ENCODE measurements at regions not wholly inside any gene's neighbourhood (a gene's known extent, or its start where the extent isn't known, plus 50 kb on each side); places are given as distances from the start of the nearest gene placed in this dataset.
A peak's percentile ranks its signal among the peaks of the same experiment; 100 is the strongest.

GRCh38 chr9:105911104-105911911 lies 217.0 kb downstream of the TMEM38B start:
- no peaks in the 10 kb centered on the region for H3K9me3 Mint-ChIP-seq
- no peak overlapping the region for H3K27ac Mint-ChIP-seq
- H3K27me3 Mint-ChIP-seq = peaks cover 0 to 2% of the 10 kb centered on the region in 2 donors
- no peak overlapping the region for H3K4me3 Mint-ChIP-seq
- DNase-seq (ENCODE audit: low spot score) (no peak), ATAC-seq (no peak)
- no peaks in the 10 kb centered on the region for H3K4me1 Mint-ChIP-seq (ENCODE audit: low read depth in 2 of 2)
- no peaks in the 10 kb centered on the region for H3K36me3 Mint-ChIP-seq

DNA sequence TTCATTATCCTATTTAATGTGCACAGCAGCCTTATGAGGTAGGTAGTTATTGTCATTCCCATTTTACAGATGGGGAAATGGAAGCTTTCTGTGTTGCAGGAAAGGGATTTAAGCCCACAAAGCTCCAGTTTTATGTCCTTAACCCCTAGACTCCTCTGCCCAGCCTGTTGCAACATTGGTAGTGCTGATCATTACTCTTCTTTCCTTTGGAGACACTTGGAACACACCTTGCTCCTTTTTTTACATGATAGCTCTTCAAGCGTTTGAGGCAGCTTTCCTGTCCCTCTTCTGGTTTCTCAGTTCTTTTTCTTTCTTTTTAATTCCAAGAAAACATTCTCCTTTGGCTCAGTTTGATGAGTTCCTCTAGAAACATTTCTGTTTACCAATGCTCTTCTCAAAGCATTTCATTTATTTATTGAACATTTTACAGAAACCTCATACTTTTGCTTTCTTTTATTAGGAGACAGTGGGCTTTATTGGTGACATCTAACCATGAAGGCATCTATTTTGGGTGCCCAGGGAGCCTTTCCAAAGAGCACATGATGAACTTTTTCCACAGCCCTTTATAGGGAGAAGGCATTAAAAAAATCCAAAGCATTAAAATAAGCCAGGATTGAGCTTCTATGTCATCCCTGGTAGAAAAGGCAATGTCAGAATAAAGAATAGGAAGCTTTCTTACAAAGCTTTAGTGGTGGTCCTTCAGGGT lies 218.0 kb downstream of the TMEM38B start:
- Mint-ChIP-seq H3K36me3 (no peaks in the 10 kb centered on the region), H3K9me3 (no peaks in the 10 kb centered on the region), H3K4me3 (no peak overlapping the region), H3K27me3 (peaks cover 0 to 2% of the 10 kb centered on the region in 2 donors), H3K4me1 (ENCODE audit: low read depth in 2 of 2) (no peaks in the 10 kb centered on the region), H3K27ac (no peak overlapping the region)
- DNase-seq (ENCODE audit: low spot score) (no peak), ATAC-seq (no peak)

- Mint-ChIP-seq H3K27me3 (peaks cover 0 to 2% of the 10 kb centered on the region in 2 donors), H3K27ac (no peak overlapping the region), H3K36me3 (no peaks in the 10 kb centered on the region), H3K4me1 (ENCODE audit: low read depth in 2 of 2) (no peaks in the 10 kb centered on the region), H3K9me3 (no peaks in the 10 kb centered on the region), H3K4me3 (no peak overlapping the region)
- ATAC-seq = no peak
- no peak for DNase-seq (ENCODE audit: low spot score)
Observed at GRCh38 chr9:105912863-105913516, 218.6 kb downstream of the TMEM38B start.

DNA sequence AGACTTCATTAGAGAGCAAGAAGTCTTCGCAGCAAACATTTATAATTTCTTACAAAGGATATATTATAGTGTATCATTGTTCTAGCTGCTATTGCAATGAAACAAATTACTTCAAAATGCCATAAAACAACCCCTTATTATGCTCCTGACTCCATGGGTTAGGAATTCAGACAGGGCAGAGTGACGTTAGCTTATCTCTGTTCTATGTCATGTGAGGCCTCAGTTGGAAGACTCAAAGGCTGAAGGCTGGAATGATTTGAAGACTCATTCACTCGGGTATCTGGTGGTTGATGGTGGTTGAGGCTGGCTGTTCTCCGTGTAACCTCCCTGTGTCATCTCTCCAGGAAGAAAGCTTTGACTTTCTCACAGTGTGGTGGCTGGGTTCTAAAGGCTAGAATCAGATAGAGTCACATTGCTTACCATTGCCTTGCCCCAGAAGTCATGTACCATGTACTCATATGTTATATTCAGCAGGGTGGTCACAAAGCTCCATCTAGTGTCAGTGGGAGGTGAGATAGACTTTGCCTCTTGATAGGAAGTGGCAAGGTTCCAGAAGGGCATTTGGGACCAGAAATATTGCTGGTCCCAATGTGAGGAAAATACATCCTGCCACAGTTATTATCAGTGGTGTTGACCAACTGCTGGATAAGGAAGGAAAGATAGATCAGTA lies 226.9 kb downstream of the TMEM38B start:
- Mint-ChIP-seq H3K4me3 (no peak overlapping the region), H3K9me3 (peaks cover 5% of the 10 kb centered on the region), H3K36me3 (no peaks in the 10 kb centered on the region), H3K27me3 (peaks cover 4% of the 10 kb centered on the region in 2 donors), H3K27ac (no peak overlapping the region), H3K4me1 (ENCODE audit: low read depth in 2 of 2) (no peaks in the 10 kb centered on the region)
- no peak for ATAC-seq
- no peak for DNase-seq (ENCODE audit: low spot score)

DNA sequence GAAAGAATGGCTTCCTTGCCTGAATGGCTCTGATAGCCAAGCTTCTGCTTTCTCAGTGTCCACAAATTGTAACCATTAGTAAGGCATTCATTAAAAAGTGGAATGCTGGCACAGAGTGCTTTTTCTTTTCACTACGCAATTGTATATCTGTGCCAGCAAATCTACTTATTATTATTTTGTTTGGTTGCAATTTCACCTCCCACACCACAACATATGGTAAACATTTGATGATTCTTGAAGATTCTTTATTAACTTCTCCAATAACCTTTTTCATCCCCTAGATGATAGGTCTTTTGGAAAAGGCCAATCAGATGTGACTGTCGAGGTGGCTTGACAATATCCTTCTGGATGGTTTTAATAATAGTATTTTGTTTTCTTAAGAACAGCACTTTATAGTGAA lies 234.1 kb downstream of the TMEM38B start:
- H3K4me1 Mint-ChIP-seq (ENCODE audit: low read depth in 2 of 2) = no peaks in the 10 kb centered on the region
- DNase-seq (ENCODE audit: low spot score) = no peak
- H3K4me3 Mint-ChIP-seq = no peak overlapping the region
- no peak overlapping the region for H3K27ac Mint-ChIP-seq
- H3K9me3 Mint-ChIP-seq = peaks cover 5% of the 10 kb centered on the region
- peaks cover 4% of the 10 kb centered on the region for H3K36me3 Mint-ChIP-seq
- ATAC-seq = no peak
- peaks cover 9 to 12% of the 10 kb centered on the region in 2 donors for H3K27me3 Mint-ChIP-seq

DNA sequence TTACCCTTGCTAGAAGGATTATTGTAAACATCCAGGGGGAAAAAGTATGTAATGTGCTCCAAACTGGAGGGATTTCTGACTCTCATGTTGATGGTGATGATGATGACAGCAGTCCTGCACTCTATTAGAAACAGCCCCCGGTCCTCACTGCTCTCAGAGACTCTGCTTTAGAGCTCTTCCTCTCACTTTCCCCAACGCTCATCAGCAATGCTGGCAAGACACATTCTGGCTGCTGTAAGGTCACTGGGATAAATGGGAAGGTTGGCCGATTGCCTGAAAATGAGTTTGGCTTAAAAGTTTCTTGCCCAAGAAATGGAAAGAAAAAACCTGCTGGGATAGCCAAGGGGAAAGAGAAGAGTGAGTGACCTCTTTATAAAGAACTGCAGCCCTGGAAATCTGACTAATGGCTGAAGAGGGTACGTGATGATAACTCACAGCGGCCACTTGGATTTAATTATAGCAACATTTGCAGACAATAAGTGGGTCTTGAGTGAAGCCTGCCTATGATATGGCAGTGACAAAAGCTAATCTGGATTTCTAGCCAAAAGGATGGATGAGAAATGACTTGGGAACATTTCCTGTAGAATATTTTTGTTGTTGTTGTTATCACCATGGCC lies 235.8 kb downstream of the TMEM38B start:
- H3K4me3 Mint-ChIP-seq = no peak overlapping the region
- no peak overlapping the region for H3K27ac Mint-ChIP-seq
- DNase-seq (ENCODE audit: low spot score) (no peak), ATAC-seq (no peak)
- H3K9me3 Mint-ChIP-seq = peaks cover 9% of the 10 kb centered on the region
- peaks cover 11 to 12% of the 10 kb centered on the region in 2 donors for H3K27me3 Mint-ChIP-seq
- H3K4me1 Mint-ChIP-seq (ENCODE audit: low read depth in 2 of 2) = no peaks in the 10 kb centered on the region
- H3K36me3 Mint-ChIP-seq = peaks cover 4% of the 10 kb centered on the region

DNA sequence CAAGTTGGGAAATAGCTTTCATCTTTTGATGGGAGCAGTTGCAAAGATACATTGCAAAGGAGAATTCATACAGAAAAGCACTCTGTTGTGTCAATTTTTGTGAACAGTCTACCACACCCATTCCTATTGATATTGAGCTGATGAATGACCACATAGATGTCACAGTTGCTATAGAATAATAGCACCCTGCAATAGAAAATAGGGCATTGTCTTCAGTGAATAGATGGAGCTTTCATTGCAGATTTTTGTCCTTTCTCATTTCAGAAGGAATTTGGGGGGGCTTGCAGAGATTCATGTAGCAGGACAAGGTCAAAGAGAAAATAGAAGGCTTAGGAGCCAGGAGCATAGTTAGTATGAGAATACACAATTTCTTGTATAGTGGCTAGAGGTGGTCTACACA lies 237.9 kb downstream of the TMEM38B start:
- ATAC-seq (no peak), DNase-seq (ENCODE audit: low spot score) (no peak)
- Mint-ChIP-seq H3K9me3 (peaks cover 3% of the 10 kb centered on the region), H3K4me3 (no peak overlapping the region), H3K27me3 (peaks cover 6 to 7% of the 10 kb centered on the region in 2 donors), H3K4me1 (ENCODE audit: low read depth in 2 of 2) (no peaks in the 10 kb centered on the region), H3K27ac (no peak overlapping the region), H3K36me3 (peaks cover 4% of the 10 kb centered on the region)

DNA sequence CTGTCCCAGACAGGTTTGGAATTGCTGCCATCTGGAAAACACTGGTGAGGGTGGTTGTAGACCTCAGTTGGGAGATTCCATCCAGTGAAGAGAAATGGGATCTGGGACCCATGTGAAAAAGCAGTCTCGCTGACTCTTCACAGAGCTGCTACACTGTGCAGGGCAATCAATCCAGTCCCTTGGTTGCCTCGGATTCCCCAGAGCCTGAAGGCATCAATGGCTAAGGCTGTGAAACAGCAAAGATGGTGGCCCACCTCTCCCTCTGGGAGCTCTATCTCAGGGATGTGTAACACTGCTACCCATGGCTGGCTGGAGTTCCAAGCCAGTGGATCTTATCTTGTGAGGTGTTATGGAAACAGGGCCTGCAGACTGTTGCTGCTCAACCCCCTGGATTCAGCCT lies 256.1 kb downstream of the TMEM38B start:
- Mint-ChIP-seq H3K4me1 (ENCODE audit: low read depth in 2 of 2) (no peaks in the 10 kb centered on the region), H3K9me3 (peaks cover 13% of the 10 kb centered on the region), H3K36me3 (peaks cover 15% of the 10 kb centered on the region), H3K27me3 (peaks cover 9 to 12% of the 10 kb centered on the region in 2 donors), H3K27ac (no peak overlapping the region), H3K4me3 (no peak overlapping the region)
- no peak for ATAC-seq
- DNase-seq (ENCODE audit: low spot score) = no peak

DNA sequence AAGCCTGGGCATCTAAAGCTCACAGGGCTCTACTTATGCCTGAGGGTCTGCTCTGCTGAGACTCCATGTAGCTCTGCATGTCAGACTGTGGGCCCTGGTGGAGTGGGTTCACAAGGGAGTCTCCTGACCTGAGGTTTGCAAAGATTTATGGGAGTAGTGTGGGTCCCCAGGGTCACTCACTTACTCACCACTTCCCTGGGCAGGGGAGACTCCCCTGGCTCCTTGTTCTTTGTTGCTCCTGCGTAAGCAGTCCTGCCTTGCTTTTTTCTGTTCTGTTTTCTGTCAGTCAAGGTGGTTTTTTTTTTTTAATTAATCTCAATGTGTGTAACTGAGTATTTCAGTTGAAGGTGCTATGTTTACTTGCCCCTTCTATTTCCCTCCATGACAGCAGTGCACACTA lies 256.6 kb downstream of the TMEM38B start:
- no peaks in the 10 kb centered on the region for H3K4me1 Mint-ChIP-seq (ENCODE audit: low read depth in 2 of 2)
- ATAC-seq (peak; percentile 24 to 57), DNase-seq (ENCODE audit: low spot score) (peak; percentile 44)
- H3K4me3 Mint-ChIP-seq = no peak overlapping the region
- peaks cover 15% of the 10 kb centered on the region for H3K36me3 Mint-ChIP-seq
- peaks cover 9 to 12% of the 10 kb centered on the region in 2 donors for H3K27me3 Mint-ChIP-seq
- H3K9me3 Mint-ChIP-seq = peaks cover 13% of the 10 kb centered on the region
- no peak overlapping the region for H3K27ac Mint-ChIP-seq

- no peak overlapping the region for H3K4me3 Mint-ChIP-seq
- no peaks in the 10 kb centered on the region for H3K9me3 Mint-ChIP-seq
- no peak for DNase-seq (ENCODE audit: low spot score)
- no peak for ATAC-seq
- no peaks in the 10 kb centered on the region for H3K4me1 Mint-ChIP-seq (ENCODE audit: low read depth in 2 of 2)
- no peaks in the 10 kb centered on the region for H3K36me3 Mint-ChIP-seq
- H3K27ac Mint-ChIP-seq = no peak overlapping the region
- peaks cover 8 to 9% of the 10 kb centered on the region in 2 donors for H3K27me3 Mint-ChIP-seq
Observed at GRCh38 chr9:105954517-105954916, 260.2 kb downstream of the TMEM38B start.

- DNase-seq (ENCODE audit: low spot score) = no peak
- no peaks in the 10 kb centered on the region for H3K36me3 Mint-ChIP-seq
- no peak overlapping the region for H3K4me3 Mint-ChIP-seq
- no peaks in the 10 kb centered on the region for H3K9me3 Mint-ChIP-seq
- ATAC-seq = no peak
- H3K4me1 Mint-ChIP-seq (ENCODE audit: low read depth in 2 of 2) = no peaks in the 10 kb centered on the region
- H3K27me3 Mint-ChIP-seq = peaks cover 9 to 10% of the 10 kb centered on the region in 2 donors
- no peak overlapping the region for H3K27ac Mint-ChIP-seq
Observed at GRCh38 chr9:105957830-105958229, 263.5 kb downstream of the TMEM38B start.

GRCh38 chr9:105958587-105958986 lies 264.2 kb downstream of the TMEM38B start:
- H3K9me3 Mint-ChIP-seq = no peaks in the 10 kb centered on the region
- no peak overlapping the region for H3K4me3 Mint-ChIP-seq
- no peak for DNase-seq (ENCODE audit: low spot score)
- H3K27me3 Mint-ChIP-seq = peaks cover 4 to 7% of the 10 kb centered on the region in 2 donors
- no peaks in the 10 kb centered on the region for H3K4me1 Mint-ChIP-seq (ENCODE audit: low read depth in 2 of 2)
- no peaks in the 10 kb centered on the region for H3K36me3 Mint-ChIP-seq
- no peak for ATAC-seq
- H3K27ac Mint-ChIP-seq = no peak overlapping the region

DNA sequence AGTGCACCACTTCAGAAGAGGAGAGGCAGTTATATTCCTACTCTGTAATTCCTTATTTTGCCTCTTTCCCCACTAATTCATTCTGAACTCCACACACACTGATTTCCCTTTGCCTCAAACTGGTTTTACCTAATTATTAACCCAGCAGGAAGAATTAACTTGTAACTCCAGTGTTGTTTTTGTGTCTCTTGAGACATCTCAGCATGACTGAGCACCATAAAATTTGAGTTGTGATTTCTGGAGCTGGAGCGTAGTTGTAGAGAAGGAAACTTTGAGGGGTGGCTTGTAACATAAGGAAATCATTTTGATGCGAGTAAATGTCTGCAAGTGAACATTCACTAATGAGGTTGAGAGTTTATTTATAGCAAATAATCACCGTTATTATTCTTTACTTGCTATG lies 265.2 kb downstream of the TMEM38B start:
- Mint-ChIP-seq H3K9me3 (no peaks in the 10 kb centered on the region), H3K27me3 (peaks cover 0 to 5% of the 10 kb centered on the region in 2 donors), H3K4me3 (no peak overlapping the region), H3K36me3 (no peaks in the 10 kb centered on the region), H3K27ac (no peak overlapping the region), H3K4me1 (ENCODE audit: low read depth in 2 of 2) (no peaks in the 10 kb centered on the region)
- ATAC-seq = no peak
- no peak for DNase-seq (ENCODE audit: low spot score)

Data from natural killer cell treated with Interleukin-12 subunit alpha and Interleukin-12 subunit beta and Interleukin-15 and Interleukin-18, amount 100 ng/mL, for 72 hours (primary cell).